Astrocyte (in vitro differentiated cells and primary cell): ENCODE measurements at regions not wholly inside any gene's neighbourhood (a gene's known extent, or its start where the extent isn't known, plus 50 kb on each side); places are given as distances from the start of the nearest gene placed in this dataset.

ENCODE experiments used
- EZH2 ChIP-seq: IDR thresholded peaks from 2 replicates; pipeline ENCODE4 v1.6.1; 2012; ENCODE audit warnings: mild to moderate bottlenecking, low read length, inconsistent platforms; ENCODE audit not compliant: insufficient read depth
- TF ChIP-seq, protein P1 (sequence below): IDR thresholded peaks from 2 replicates; pipeline ENCODE4 v1.5.1; 2011; ENCODE audit warnings: low read depth, mild to moderate bottlenecking, inconsistent platforms, low read length, moderate library complexity; ENCODE audit not compliant: insufficient read depth

DNA sequence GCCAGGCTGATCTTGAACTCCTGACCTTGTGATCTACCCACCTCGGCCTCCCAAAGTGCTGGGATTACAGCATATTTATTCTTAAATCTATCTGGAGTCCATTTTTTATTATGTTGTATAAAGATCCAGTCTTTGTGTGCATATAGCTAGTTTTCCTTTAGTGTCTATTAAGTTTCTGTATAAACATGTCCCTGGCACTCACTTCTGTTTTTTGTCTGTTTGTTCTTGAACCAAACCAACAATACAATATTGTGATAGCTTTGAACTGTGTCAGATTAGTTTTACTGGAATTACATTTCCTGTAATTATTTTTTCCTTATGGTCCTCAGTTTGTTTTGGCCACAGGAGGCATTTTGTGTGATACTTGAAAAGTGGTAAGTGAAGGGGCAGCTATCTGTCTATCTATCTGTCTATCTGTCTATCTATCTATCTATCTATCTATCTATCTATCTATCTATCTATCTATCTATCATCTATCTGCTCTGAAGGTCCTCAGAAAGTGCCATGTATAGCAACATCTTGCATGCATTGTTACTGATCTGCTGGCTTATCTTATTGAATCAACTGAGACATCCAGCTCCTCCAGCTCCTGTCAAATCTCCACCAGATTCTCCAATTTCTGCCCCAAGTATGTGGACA lies 70.9 kb upstream of the ACVR1 start:
- TF ChIP-seq, protein P1, sequence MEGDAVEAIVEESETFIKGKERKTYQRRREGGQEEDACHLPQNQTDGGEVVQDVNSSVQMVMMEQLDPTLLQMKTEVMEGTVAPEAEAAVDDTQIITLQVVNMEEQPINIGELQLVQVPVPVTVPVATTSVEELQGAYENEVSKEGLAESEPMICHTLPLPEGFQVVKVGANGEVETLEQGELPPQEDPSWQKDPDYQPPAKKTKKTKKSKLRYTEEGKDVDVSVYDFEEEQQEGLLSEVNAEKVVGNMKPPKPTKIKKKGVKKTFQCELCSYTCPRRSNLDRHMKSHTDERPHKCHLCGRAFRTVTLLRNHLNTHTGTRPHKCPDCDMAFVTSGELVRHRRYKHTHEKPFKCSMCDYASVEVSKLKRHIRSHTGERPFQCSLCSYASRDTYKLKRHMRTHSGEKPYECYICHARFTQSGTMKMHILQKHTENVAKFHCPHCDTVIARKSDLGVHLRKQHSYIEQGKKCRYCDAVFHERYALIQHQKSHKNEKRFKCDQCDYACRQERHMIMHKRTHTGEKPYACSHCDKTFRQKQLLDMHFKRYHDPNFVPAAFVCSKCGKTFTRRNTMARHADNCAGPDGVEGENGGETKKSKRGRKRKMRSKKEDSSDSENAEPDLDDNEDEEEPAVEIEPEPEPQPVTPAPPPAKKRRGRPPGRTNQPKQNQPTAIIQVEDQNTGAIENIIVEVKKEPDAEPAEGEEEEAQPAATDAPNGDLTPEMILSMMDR, result no peak
- TF ChIP-seq EZH2, result no peak
